Adrenal gland (tissue), 9 donors: ENCODE measurements at regions not wholly inside any gene's neighbourhood (a gene's known extent, or its start where the extent isn't known, plus 50 kb on each side); places are given as distances from the start of the nearest gene placed in this dataset.

Experiments used
- DNase-seq, 7 donors: peaks; one replicate each; pipeline ENCODE4 v3.0.0-alpha.2; 2019 to 2020
- H3K27ac ChIP-seq, 5 donors: fragments of 200-600 bp; sonication (generic) in 4 of 5; 1 replicate in 3 of 5; 2 replicates in 2 of 5; pipeline versions ENCODE4 v1.5.1 to v1.8.0; 2016 to 2020; ENCODE audit warnings: mild to moderate bottlenecking in 1 of 5
- H3K27me3 ChIP-seq: fragments of 200-600 bp; 2 replicates; pipeline ENCODE4 v1.8.0; 2021
- H3K36me3 ChIP-seq, 2 donors: fragments of 200-600 bp; replicated peaks in 1 of 2; 1 replicate in 1 of 2; 2 replicates in 1 of 2; pipeline versions ENCODE4 v1.5.1 to v1.8.0; 2018 to 2022
- H3K4me1 ChIP-seq, 2 donors: fragments of 200-600 bp; replicated peaks in 1 of 2; 1 replicate in 1 of 2; 2 replicates in 1 of 2; pipeline versions ENCODE4 v1.5.1 to v1.8.0; 2018 to 2021
- H3K4me3 ChIP-seq, 4 donors: fragments of 200-600 bp; sonication (generic) in 3 of 4; one replicate each; pipeline ENCODE4 v1.5.1; 2016 to 2018
- H3K9me3 ChIP-seq, 3 donors: fragments of 200-600 bp; sonication (generic) in 1 of 3; replicated peaks in 1 of 3; 1 replicate in 2 of 3; 2 replicates in 1 of 3; pipeline versions ENCODE4 v1.5.1 to v1.8.0; 2016 to 2021
- CTCF ChIP-seq, 6 experiments: fragments of 450-650 bp in 4 of 6; fragments of 200-600 bp in 2 of 6; sonication (generic) in 1 of 6; IDR thresholded peaks; 1 replicate in 5 of 6; 2 replicates in 1 of 6; pipeline versions ENCODE4 v1.5.1 to v1.8.0; 2016 to 2021; ENCODE audit warnings: antibody characterized with exemption in 6 of 6, mild to moderate bottlenecking in 2 of 6, moderate library complexity in 1 of 6
- POLR2A ChIP-seq, 2 donors: fragments of 450-650 bp; IDR thresholded peaks; one replicate each; pipeline ENCODE4 v1.6.1; 2017; ENCODE audit warnings: antibody characterized with exemption in 2 of 2, mild to moderate bottlenecking in 2 of 2, moderate library complexity in 1 of 2
- WGBS, 4 donors: extraction: QIAGEN DNeasy Blood & Tissue Kit in 2 of 4; methylation state at CpG; one replicate each; pipeline versions ENCODE4 v1.1.5 to v1.1.7; 2013 to 2017; 5-methylcytosine and 5-hydroxymethylcytosine counted together
- intact Hi-C, 2 donors: fragments of 100-400 bp; cut with DNase I; formaldehyde crosslinking; loops; one replicate each; pipeline versions ENCODE4 v1.14.1 to v1.15.0; 2022 to 2023
- donor health status: healthy with polysubstance abuse.
- donor health status: Bipolar disorder and iron deficiency.
- donor health status: DM: yes; HTN: yes; CAD: no.
- donor health status: DM: no; HTN: no; CAD: no.
- donor health status: DM: no; HTN: no; CAD: no.

DNA sequence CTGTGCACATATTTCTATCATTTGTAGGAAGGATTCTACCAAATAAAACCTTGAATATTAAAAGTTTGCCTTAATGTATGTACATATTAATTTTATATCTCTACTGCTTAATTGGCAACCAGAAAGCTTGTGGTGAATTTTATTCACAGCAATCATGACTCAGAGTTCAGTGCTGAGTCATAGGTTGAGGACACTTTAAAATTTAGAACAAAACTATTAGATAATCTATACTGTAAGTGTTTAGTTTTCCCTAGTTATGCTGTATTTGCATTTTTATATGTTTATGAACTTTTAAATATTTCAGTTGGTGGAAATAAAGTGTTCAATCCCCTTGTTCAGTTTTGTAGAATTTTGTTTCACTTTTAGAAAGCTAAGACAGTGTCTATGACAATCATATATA, 841.5 kb downstream of the KCNT2 start:
- H3K36me3 ChIP-seq: no peaks in the 10 kb centered on the region
- DNase-seq: no peak
- no peak overlapping the region for H3K27ac ChIP-seq
- H3K27me3 ChIP-seq: no peaks in the 10 kb centered on the region
- intact Hi-C loops: no loop called here
- H3K9me3 ChIP-seq: no peaks in the 10 kb centered on the region
- TF ChIP-seq POLR2A (IDR thresholded peaks at IDR 0.05) (no peak), CTCF (IDR thresholded peaks at IDR 0.05) (no peak)
- H3K4me3 ChIP-seq: no peak overlapping the region
- H3K4me1 ChIP-seq: no peaks in the 10 kb centered on the region

DNA sequence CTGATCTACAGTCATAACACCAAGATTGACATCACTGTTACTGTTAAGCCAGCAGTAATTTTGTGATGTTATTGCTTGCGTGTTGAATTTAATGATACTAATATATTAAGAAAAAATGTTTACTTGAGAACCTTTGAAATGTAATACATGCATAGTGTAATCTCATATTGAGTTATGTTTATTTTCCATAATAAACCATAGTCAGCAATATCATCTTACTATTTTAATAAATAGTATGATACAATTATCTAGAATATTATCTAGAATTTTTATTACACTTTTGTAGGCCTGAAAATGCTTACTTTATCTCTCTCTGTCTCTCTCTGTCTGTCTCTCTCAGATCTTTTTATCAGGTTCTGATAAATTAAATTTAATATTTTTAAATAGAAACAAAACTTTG, 843.1 kb downstream of the KCNT2 start:
- no peaks in the 10 kb centered on the region for H3K27me3 ChIP-seq
- no peak for TF ChIP-seq CTCF (IDR thresholded peaks at IDR 0.05)
- TF ChIP-seq POLR2A (IDR thresholded peaks at IDR 0.05): no peak
- H3K4me3 ChIP-seq: no peak overlapping the region
- intact Hi-C loops: no loop called here
- no peaks in the 10 kb centered on the region for H3K9me3 ChIP-seq
- DNase-seq: no peak
- H3K27ac ChIP-seq: no peak overlapping the region
- WGBS, 4 donors: 80 to 94% (median 92%) methylated on average over 1 of the region's 1 CpG
- H3K4me1 ChIP-seq: no peaks in the 10 kb centered on the region
- H3K36me3 ChIP-seq: no peaks in the 10 kb centered on the region

GRCh38 chr1:195763907-195764374, 844.3 kb downstream of the KCNT2 start:
- Histone ChIP-seq H3K4me3 (no peak overlapping the region), H3K27me3 (no peaks in the 10 kb centered on the region), H3K4me1 (no peaks in the 10 kb centered on the region), H3K27ac (no peak overlapping the region), H3K36me3 (no peaks in the 10 kb centered on the region), H3K9me3 (no peaks in the 10 kb centered on the region)
- 76 to 88% (median 81%) methylated on average over 4 of the region's 4 CpGs for WGBS, 4 donors
- intact Hi-C loops: no loop called here
- DNase-seq: no peak
- TF ChIP-seq POLR2A (IDR thresholded peaks at IDR 0.05): no peak
- TF ChIP-seq CTCF (IDR thresholded peaks at IDR 0.05): no peak

GRCh38 chr1:195763146-195763906, 844.9 kb downstream of the KCNT2 start:
- Histone ChIP-seq H3K36me3 (no peaks in the 10 kb centered on the region), H3K4me1 (no peaks in the 10 kb centered on the region), H3K9me3 (no peaks in the 10 kb centered on the region), H3K27me3 (no peaks in the 10 kb centered on the region), H3K4me3 (no peak overlapping the region), H3K27ac (no peak overlapping the region)
- no peak for DNase-seq
- TF ChIP-seq POLR2A (IDR thresholded peaks at IDR 0.05) (no peak), CTCF (IDR thresholded peaks at IDR 0.05) (no peak)
- WGBS, 4 donors: 82 to 89% (median 88%) methylated on average over 12 to 22 of the region's 22 CpGs
- intact Hi-C loops: no loop called here
